ENCODE measurements at regions not wholly inside any gene's neighbourhood (a gene's known extent, or its start where the extent isn't known, plus 50 kb on each side); places are given as distances from the start of the nearest gene placed in this dataset.
"Not testable (repeated sequence)": the region's sequence is repeated elsewhere in the genome, so short reads cannot be mapped to it uniquely, and the experiment has no call there.

GRCh38 chr3:4077278-4077677, 225.9 kb upstream of the SETMAR start:
- TF ChIP-seq POLR2A, CTCF (IDR thresholded peaks at IDR 0.05): not testable (repeated sequence)

Measured in body of pancreas (tissue), 4 donors.